ENCODE measurements at regions not wholly inside any gene's neighbourhood (a gene's known extent, or its start where the extent isn't known, plus 50 kb on each side); places are given as distances from the start of the nearest gene placed in this dataset.

DNA sequence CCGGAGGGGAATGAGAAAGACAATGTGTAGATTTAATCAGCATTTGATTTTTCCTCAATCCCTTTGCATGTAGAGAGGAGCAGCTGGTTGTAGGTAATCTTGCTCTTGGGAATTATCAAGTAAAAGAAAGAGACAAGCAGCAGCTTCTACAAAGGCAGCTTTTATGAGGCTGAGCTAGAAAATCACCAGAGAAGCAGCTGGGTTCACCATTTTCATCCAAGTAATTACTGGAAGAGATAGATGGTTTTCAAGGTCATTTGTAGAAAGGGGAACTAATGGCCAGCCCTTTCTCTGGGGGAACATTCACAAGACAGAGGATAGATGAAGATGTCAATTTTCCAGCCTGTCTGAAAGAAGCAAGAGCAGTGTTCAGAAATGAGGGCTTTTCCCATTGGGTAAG lies 113.0 kb downstream of the RND3 start:
- TF ChIP-seq, protein P1, sequence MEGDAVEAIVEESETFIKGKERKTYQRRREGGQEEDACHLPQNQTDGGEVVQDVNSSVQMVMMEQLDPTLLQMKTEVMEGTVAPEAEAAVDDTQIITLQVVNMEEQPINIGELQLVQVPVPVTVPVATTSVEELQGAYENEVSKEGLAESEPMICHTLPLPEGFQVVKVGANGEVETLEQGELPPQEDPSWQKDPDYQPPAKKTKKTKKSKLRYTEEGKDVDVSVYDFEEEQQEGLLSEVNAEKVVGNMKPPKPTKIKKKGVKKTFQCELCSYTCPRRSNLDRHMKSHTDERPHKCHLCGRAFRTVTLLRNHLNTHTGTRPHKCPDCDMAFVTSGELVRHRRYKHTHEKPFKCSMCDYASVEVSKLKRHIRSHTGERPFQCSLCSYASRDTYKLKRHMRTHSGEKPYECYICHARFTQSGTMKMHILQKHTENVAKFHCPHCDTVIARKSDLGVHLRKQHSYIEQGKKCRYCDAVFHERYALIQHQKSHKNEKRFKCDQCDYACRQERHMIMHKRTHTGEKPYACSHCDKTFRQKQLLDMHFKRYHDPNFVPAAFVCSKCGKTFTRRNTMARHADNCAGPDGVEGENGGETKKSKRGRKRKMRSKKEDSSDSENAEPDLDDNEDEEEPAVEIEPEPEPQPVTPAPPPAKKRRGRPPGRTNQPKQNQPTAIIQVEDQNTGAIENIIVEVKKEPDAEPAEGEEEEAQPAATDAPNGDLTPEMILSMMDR (IDR thresholded peaks at IDR 0.05; ENCODE audit: low read depth, low read length) = no peak
- no peak for TF ChIP-seq EZH2phosphoT487 (IDR thresholded peaks at IDR 0.05; ENCODE audit: low read depth)
